GM12878 (cell line): ENCODE measurements at regions not wholly inside any gene's neighbourhood (a gene's known extent, or its start where the extent isn't known, plus 50 kb on each side); places are given as distances from the start of the nearest gene placed in this dataset.

ENCODE experiments used
- ATAC-seq: fragments of 200-7000 bp; cut with Tn5 transposase; 3 replicates; pipeline ENCODE4 v1.9.1; 2020; ENCODE audit warnings: mild to moderate bottlenecking, moderate library complexity
- BruUV-seq: library from RNA; stranded (reverse); fragments of 400-500 nt; replicated peaks from 2 replicates; lab custom pipeline; 2021; lab: Mats Ljungman, UMichigan
- CTCF ChIA-PET: fragments of 300-600 bp; sonication (Branson Sonifier 250); formaldehyde crosslinking; extraction: SDS; loops from one replicate; lab custom pipeline; 2021; ENCODE audit warnings: inconsistent platforms; lab: Yijun Ruan, JAX
- POLR2A ChIA-PET: fragments of 350-600 bp; formaldehyde crosslinking; extraction: SDS; loops from one replicate; lab custom pipeline; 2021; ENCODE audit warnings: inconsistent platforms; lab: Charles Lee
- RAD21 ChIA-PET: fragments of 300-600 bp; sonication (Branson Sonifier 250); formaldehyde crosslinking; loops from one replicate; lab custom pipeline; 2023; ENCODE audit warnings: antibody characterized with exemption; ENCODE audit not compliant: unreplicated experiment; lab: Charles Lee
- SMC1A ChIA-PET: fragments of 300-600 bp; sonication (Branson Sonifier 250); formaldehyde crosslinking; loops from one replicate; lab custom pipeline; 2023; ENCODE audit not compliant: unreplicated experiment, uncharacterized antibody; lab: Charles Lee
- DNase-seq: peaks from one replicate; pipeline ENCODE4 v3.0.0-alpha.2; 2011; ENCODE audit warnings: low read depth, low spot score
- FAIRE-seq: peaks from 3 replicates; lab custom pipeline; 2011; peaks lifted over from hg19 to GRCh38; lab: Jason Lieb, UNC
- H2AFZ ChIP-seq: 2 replicates; pipeline ENCODE4 v1.6.0; 2011; ENCODE audit warnings: low read depth, low read length, control low read depth; ENCODE audit not compliant: control insufficient read depth
- H3K27ac ChIP-seq: 2 replicates; pipeline ENCODE4 v1.5.1; 2011; ENCODE audit warnings: control low read depth; ENCODE audit not compliant: control insufficient read depth, insufficient read depth
- H3K27me3 ChIP-seq, 2 experiments: replicated peaks in 1 of 2; 2 replicates each; pipeline versions ENCODE4 v1.6.0 to v1.6.1; 2011; ENCODE audit warnings: low read length in 1 of 2; ENCODE audit not compliant: control insufficient read depth in 2 of 2, insufficient read depth in 2 of 2
- H3K36me3 ChIP-seq, 2 experiments: 2 replicates each; pipeline ENCODE4 v1.5.1; 2011; ENCODE audit warnings: low read length in 1 of 2; ENCODE audit not compliant: control insufficient read depth in 2 of 2, insufficient read depth in 2 of 2
- H3K4me1 ChIP-seq: 2 replicates; pipeline ENCODE4 v1.6.1; 2011; ENCODE audit warnings: mild to moderate bottlenecking, low read length, moderate library complexity, mixed read lengths; ENCODE audit not compliant: control insufficient read depth, insufficient read depth
- H3K4me2 ChIP-seq: 2 replicates; pipeline ENCODE4 v1.6.0; 2011; ENCODE audit warnings: control low read depth; ENCODE audit not compliant: control insufficient read depth, insufficient read depth
- H3K4me3 ChIP-seq: fragments of 200-600 bp; sonication (generic); 2 replicates; pipeline ENCODE4 v1.5.1; 2016
- H3K79me2 ChIP-seq: 2 replicates; pipeline ENCODE4 v1.6.0; 2011; ENCODE audit warnings: low read length; ENCODE audit not compliant: control insufficient read depth, insufficient read depth
- H3K9ac ChIP-seq: 2 replicates; pipeline ENCODE4 v1.8.0; 2011; ENCODE audit warnings: low read length, control low read depth, mixed read lengths; ENCODE audit not compliant: control insufficient read depth, insufficient read depth
- H3K9me3 ChIP-seq: replicated peaks from 3 replicates; pipeline ENCODE4 v1.5.1; 2011; ENCODE audit warnings: mild to moderate bottlenecking, low read length; ENCODE audit not compliant: control insufficient read depth, insufficient read depth
- H4K20me1 ChIP-seq: 2 replicates; pipeline ENCODE4 v1.6.0; 2011; ENCODE audit not compliant: control insufficient read depth, insufficient read depth
- CHD1 ChIP-seq: IDR thresholded peaks from 2 replicates; pipeline ENCODE4 v1.6.1; 2012; ENCODE audit warnings: low read depth, low read length, improper control_type of control experiment
- CHD2 ChIP-seq: IDR thresholded peaks from 2 replicates; pipeline ENCODE4 v1.6.1; 2011; ENCODE audit warnings: low read depth, low read length, improper control_type of control experiment, borderline replicate concordance
- RUNX3 ChIP-seq: IDR thresholded peaks from 2 replicates; pipeline ENCODE4 v1.6.1; 2012; ENCODE audit warnings: low read length, inconsistent platforms
- SMAD1 ChIP-seq: fragments of 450-650 bp; IDR thresholded peaks from 2 replicates; pipeline ENCODE4 v1.6.1; 2018; ENCODE audit warnings: mild to moderate bottlenecking, low read depth; ENCODE audit not compliant: partially characterized antibody
- WGBS: methylation state at CpG from one replicate; pipeline ENCODE4 v1.1.6; 2016; ENCODE audit warnings: low lambda C conversion rate; ENCODE audit not compliant: insufficient replicate concordance, insufficient coverage; ENCODE audit errors: missing lambda C conversion rate; 5-methylcytosine and 5-hydroxymethylcytosine counted together
- in situ Hi-C: fragments of 300-500 bp; cut with MboI; formaldehyde crosslinking; loops from 9 replicates; pipeline ENCODE4 v1.14.3; 2018; ENCODE audit warnings: mixed read lengths
- intact Hi-C: fragments of 100-400 bp; cut with micrococcal nuclease; formaldehyde crosslinking; loops from one replicate; pipeline ENCODE4 v1.14.2; 2022; ENCODE audit not compliant: unreplicated experiment
- TF ChIP-seq, protein P1 (sequence below): IDR thresholded peaks from 2 replicates; pipeline ENCODE4 v1.6.1; 2012; ENCODE audit warnings: low read depth, low read length, improper control_type of control experiment
- TF ChIP-seq, protein P2 (sequence below): fragments of 450-650 bp; IDR thresholded peaks from 2 replicates; pipeline ENCODE4 v1.6.1; 2017; ENCODE audit warnings: mild to moderate bottlenecking, moderate library complexity

DNA sequence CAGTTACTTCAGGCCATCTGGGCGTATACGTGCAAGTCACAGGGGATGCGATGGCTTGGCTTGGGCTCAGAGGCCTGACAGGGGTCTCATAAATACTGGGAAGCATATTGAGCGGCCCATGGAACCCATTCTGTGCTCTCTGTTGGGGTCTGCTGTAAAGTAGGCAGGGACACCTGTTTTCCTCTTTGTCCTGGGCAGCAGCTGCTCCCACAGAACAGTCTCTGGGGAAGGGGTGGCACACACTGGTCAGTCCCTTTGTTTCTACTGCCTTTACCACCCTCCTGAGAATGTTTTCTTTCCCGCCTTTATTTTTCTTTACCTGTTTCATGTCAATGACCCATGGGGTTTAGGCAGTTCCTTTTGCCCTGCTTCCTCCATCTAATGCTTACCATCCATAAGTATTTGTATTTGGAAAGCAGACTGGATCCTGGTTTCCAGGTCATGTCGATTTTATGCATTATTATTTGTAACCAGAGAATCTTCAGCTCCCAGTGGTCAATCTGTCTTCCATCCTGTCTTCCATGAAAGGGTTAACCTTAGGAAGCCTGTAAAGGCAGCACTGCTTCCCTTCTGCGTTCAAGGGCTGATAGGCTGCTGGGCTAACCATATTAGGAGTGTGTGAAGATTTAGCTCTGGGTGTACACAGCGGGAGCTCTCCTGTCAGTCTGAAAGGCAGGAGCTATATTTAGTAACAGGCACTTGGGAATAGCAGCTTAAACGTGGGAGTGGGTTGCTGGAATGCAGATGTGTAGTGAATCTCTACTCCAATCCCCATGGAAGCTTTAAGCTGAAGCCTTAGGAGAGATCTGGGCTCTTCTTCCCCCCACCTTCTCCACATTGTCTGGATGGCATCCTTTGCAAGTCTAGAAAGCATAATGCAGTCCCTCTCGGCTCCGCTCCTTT, 124.0 kb downstream of the DYRK2 start:
- FAIRE-seq (no peak), DNase-seq (no peak)
- Histone ChIP-seq H3K27me3 (no peaks in the 10 kb centered on the region), H3K4me1 (no peaks in the 10 kb centered on the region), H3K4me3 (no peak overlapping the region), H3K9ac (no peak overlapping the region), H4K20me1 (no peaks in the 10 kb centered on the region), H3K4me2 (no peak overlapping the region), H3K27ac (no peak overlapping the region), H3K36me3 (no peaks in the 10 kb centered on the region), H3K9me3 (no peaks in the 10 kb centered on the region)
- intact Hi-C loops (no loop called here), in situ Hi-C loops (no loop called here)
- POLR2A ChIA-PET, result no interaction called here
- CTCF ChIA-PET, result interaction anchor here (1.4 kb wide), 1 partner anchor 10 kb away, joined by 3 read pairs; no protein-coding TSS in a partner anchor
- SMC1A ChIA-PET, result no interaction called here
- no TSS peak for BruUV-seq
- 55% methylated on average over 11 of the region's 11 CpGs for WGBS
- TF ChIP-seq SMAD1, result no peak
- no peak for TF ChIP-seq RUNX3
- TF ChIP-seq, all 136 proteins: peak for 0
- RAD21 ChIA-PET, result no interaction called here
- Histone ChIP-seq H2AFZ (no peak overlapping the region), H3K79me2 (no peaks in the 10 kb centered on the region)
- no peak for ATAC-seq

DNA sequence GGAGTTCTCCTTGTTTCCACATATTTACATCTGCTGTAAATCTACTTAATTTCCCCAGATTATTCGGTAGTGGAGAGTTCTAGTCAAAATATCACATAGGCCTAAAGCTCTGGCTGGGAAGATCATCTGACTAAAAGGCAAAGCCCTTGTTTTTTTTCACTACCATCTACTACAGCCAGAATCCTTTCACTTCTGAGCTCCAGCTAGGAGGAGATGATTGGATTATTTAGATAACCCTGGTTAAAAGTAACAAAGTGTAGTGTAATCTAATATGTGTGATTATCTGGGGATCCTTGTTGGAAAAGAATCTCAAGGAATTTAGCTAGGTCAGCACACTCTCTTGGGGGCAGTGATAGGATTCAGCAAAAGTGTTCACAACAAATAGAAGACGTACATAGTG, 125.4 kb downstream of the DYRK2 start:
- Histone ChIP-seq H3K27ac (no peak overlapping the region), H3K79me2 (no peaks in the 10 kb centered on the region), H3K9ac (no peak overlapping the region), H3K4me3 (no peak overlapping the region), H3K27me3 (no peaks in the 10 kb centered on the region), H3K4me2 (no peak overlapping the region), H2AFZ (no peak overlapping the region), H3K36me3 (no peaks in the 10 kb centered on the region), H3K9me3 (no peaks in the 10 kb centered on the region), H3K4me1 (no peaks in the 10 kb centered on the region), H4K20me1 (no peaks in the 10 kb centered on the region)
- ChIA-PET POLR2A (no interaction called here), SMC1A (interaction anchor here (2.0 kb wide), 1 partner anchor 12 kb away, joined by 6 read pairs; no protein-coding TSS in a partner anchor), RAD21 (no interaction called here), CTCF (no interaction called here)
- no peak for DNase-seq
- no TSS peak for BruUV-seq
- no peak for FAIRE-seq
- TF ChIP-seq, protein P1, sequence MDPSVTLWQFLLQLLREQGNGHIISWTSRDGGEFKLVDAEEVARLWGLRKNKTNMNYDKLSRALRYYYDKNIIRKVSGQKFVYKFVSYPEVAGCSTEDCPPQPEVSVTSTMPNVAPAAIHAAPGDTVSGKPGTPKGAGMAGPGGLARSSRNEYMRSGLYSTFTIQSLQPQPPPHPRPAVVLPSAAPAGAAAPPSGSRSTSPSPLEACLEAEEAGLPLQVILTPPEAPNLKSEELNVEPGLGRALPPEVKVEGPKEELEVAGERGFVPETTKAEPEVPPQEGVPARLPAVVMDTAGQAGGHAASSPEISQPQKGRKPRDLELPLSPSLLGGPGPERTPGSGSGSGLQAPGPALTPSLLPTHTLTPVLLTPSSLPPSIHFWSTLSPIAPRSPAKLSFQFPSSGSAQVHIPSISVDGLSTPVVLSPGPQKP, result no peak
- TF ChIP-seq, protein P2, sequence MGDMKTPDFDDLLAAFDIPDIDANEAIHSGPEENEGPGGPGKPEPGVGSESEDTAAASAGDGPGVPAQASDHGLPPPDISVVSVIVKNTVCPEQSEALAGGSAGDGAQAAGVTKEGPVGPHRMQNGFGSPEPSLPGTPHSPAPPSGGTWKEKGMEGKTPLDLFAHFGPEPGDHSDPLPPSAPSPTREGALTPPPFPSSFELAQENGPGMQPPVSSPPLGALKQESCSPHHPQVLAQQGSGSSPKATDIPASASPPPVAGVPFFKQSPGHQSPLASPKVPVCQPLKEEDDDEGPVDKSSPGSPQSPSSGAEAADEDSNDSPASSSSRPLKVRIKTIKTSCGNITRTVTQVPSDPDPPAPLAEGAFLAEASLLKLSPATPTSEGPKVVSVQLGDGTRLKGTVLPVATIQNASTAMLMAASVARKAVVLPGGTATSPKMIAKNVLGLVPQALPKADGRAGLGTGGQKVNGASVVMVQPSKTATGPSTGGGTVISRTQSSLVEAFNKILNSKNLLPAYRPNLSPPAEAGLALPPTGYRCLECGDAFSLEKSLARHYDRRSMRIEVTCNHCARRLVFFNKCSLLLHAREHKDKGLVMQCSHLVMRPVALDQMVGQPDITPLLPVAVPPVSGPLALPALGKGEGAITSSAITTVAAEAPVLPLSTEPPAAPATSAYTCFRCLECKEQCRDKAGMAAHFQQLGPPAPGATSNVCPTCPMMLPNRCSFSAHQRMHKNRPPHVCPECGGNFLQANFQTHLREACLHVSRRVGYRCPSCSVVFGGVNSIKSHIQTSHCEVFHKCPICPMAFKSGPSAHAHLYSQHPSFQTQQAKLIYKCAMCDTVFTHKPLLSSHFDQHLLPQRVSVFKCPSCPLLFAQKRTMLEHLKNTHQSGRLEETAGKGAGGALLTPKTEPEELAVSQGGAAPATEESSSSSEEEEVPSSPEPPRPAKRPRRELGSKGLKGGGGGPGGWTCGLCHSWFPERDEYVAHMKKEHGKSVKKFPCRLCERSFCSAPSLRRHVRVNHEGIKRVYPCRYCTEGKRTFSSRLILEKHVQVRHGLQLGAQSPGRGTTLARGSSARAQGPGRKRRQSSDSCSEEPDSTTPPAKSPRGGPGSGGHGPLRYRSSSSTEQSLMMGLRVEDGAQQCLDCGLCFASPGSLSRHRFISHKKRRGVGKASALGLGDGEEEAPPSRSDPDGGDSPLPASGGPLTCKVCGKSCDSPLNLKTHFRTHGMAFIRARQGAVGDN, result no peak
- TF ChIP-seq CHD2, result no peak
- no peak for TF ChIP-seq CHD1
- whole genome bisulfite sequencing, result 84% methylated on average over 2 of the region's 2 CpGs
- in situ Hi-C loops, result no loop called here
- intact Hi-C loops, result no loop called here
- ATAC-seq, result no peak
